Mesendoderm (in vitro differentiated cells): ENCODE measurements at regions not wholly inside any gene's neighbourhood (a gene's known extent, or its start where the extent isn't known, plus 50 kb on each side); places are given as distances from the start of the nearest gene placed in this dataset.

ENCODE experiments used
- DNase-seq: peaks from one replicate; pipeline ENCODE4 v3.0.0; 2013
- H2AK5ac ChIP-seq: 2 replicates; pipeline ENCODE4 v1.6.1; 2013; ENCODE audit warnings: low read length, inconsistent platforms
- H2BK120ac ChIP-seq: 2 replicates; pipeline ENCODE4 v1.6.1; 2013; ENCODE audit warnings: low read depth, mild to moderate bottlenecking, low read length, moderate library complexity, mixed read lengths
- H2BK15ac ChIP-seq: replicated peaks from 2 replicates; pipeline ENCODE4 v1.6.1; 2013; ENCODE audit warnings: low read depth, mild to moderate bottlenecking, moderate library complexity
- H2BK5ac ChIP-seq: 2 replicates; pipeline ENCODE4 v1.6.1; 2013; ENCODE audit warnings: low read length, inconsistent platforms
- H3K18ac ChIP-seq: 2 replicates; pipeline ENCODE4 v1.6.1; 2013; ENCODE audit warnings: mild to moderate bottlenecking, low read length, mixed read lengths
- H3K23ac ChIP-seq: one replicate; pipeline ENCODE4 v1.6.1; 2013; ENCODE audit warnings: low read length
- H3K27ac ChIP-seq: 2 replicates; pipeline ENCODE4 v1.5.1; 2013; ENCODE audit warnings: low read depth, mild to moderate bottlenecking, inconsistent platforms, low read length, moderate library complexity
- H3K27me3 ChIP-seq: 2 replicates; pipeline ENCODE4 v1.6.1; 2013; ENCODE audit warnings: low read length, control low read depth, mild to moderate bottlenecking, inconsistent platforms; ENCODE audit not compliant: insufficient read depth, poor library complexity
- H3K36me3 ChIP-seq: 2 replicates; pipeline ENCODE4 v1.6.1; 2013; ENCODE audit warnings: low read length, inconsistent platforms; ENCODE audit not compliant: control insufficient read depth, insufficient read depth
- H3K4ac ChIP-seq: one replicate; pipeline ENCODE4 v1.6.1; 2013; ENCODE audit warnings: low read depth, mild to moderate bottlenecking, low read length, moderate library complexity
- H3K4me1 ChIP-seq: 2 replicates; pipeline ENCODE4 v1.6.1; 2013; ENCODE audit warnings: low read depth, low read length, inconsistent platforms; ENCODE audit not compliant: control insufficient read depth
- H3K4me2 ChIP-seq: 2 replicates; pipeline ENCODE4 v1.6.1; 2013; ENCODE audit warnings: low read length
- H3K4me3 ChIP-seq: 2 replicates; pipeline ENCODE4 v1.5.1; 2013; ENCODE audit warnings: mild to moderate bottlenecking, low read length
- H3K56ac ChIP-seq: one replicate; pipeline ENCODE4 v1.6.1; 2013; ENCODE audit warnings: low read length
- H3K79me1 ChIP-seq: 2 replicates; pipeline ENCODE4 v1.6.1; 2013; ENCODE audit warnings: low read length, inconsistent platforms
- H3K79me2 ChIP-seq: 2 replicates; pipeline ENCODE4 v1.6.1; 2013; ENCODE audit warnings: mild to moderate bottlenecking, low read length; ENCODE audit not compliant: control insufficient read depth, insufficient read depth
- H3K9ac ChIP-seq: 2 replicates; pipeline ENCODE4 v1.6.1; 2013; ENCODE audit warnings: low read length, inconsistent platforms
- H4K5ac ChIP-seq: one replicate; pipeline ENCODE4 v1.6.1; 2013; ENCODE audit warnings: low read length
- H4K8ac ChIP-seq: one replicate; pipeline ENCODE4 v1.6.1; 2013; ENCODE audit warnings: low read depth, mild to moderate bottlenecking, control low read depth, low read length, moderate library complexity
- WGBS: extraction: QIAGEN DNeasy Blood & Tissue Kit; methylation state at CpG from one replicate; pipeline ENCODE4 v1.1.7; 2013; ENCODE audit warnings: low lambda C conversion rate, missing lambda C conversion rate; ENCODE audit not compliant: insufficient coverage; ENCODE audit errors: extremely low coverage; 5-methylcytosine and 5-hydroxymethylcytosine counted together

- no peaks in the 10 kb centered on the region for H3K79me2 ChIP-seq
- no peak for DNase-seq
- no peak overlapping the region for H3K18ac ChIP-seq
- H3K9ac ChIP-seq = no peak overlapping the region
- H3K23ac ChIP-seq = no peak overlapping the region
- H3K27ac ChIP-seq = no peak overlapping the region
- H4K5ac ChIP-seq = no peak overlapping the region
- H3K4me2 ChIP-seq = no peak overlapping the region
- no peaks in the 10 kb centered on the region for H3K36me3 ChIP-seq
- no peak overlapping the region for H2AK5ac ChIP-seq
- H2BK120ac ChIP-seq = no peak overlapping the region
- no peaks in the 10 kb centered on the region for H3K27me3 ChIP-seq
- no peak overlapping the region for H3K4me3 ChIP-seq
- no peaks in the 10 kb centered on the region for H3K79me1 ChIP-seq
- no peak overlapping the region for H3K56ac ChIP-seq
- H2BK5ac ChIP-seq = no peak overlapping the region
- no peak overlapping the region for H4K8ac ChIP-seq
- H3K4me1 ChIP-seq = no peaks in the 10 kb centered on the region
- H2BK15ac ChIP-seq = no peak overlapping the region
- no peak overlapping the region for H3K4ac ChIP-seq
Measured at GRCh38 chr7:18330548-18330947, 165.0 kb upstream of the HDAC9 start.

GRCh38 chr7:18336626-18337025, 158.9 kb upstream of the HDAC9 start:
- Histone ChIP-seq H3K23ac (no peak overlapping the region), H4K8ac (no peak overlapping the region), H3K4me2 (no peak overlapping the region), H4K5ac (no peak overlapping the region), H3K56ac (no peak overlapping the region), H3K27ac (no peak overlapping the region), H3K4me1 (no peaks in the 10 kb centered on the region), H2BK120ac (no peak overlapping the region), H3K18ac (no peak overlapping the region), H3K27me3 (no peaks in the 10 kb centered on the region), H3K4ac (no peak overlapping the region), H2AK5ac (no peak overlapping the region), H3K79me2 (no peaks in the 10 kb centered on the region), H3K4me3 (no peak overlapping the region), H3K36me3 (no peaks in the 10 kb centered on the region), H2BK5ac (no peak overlapping the region), H3K9ac (no peak overlapping the region), H3K79me1 (no peaks in the 10 kb centered on the region), H2BK15ac (no peak overlapping the region)
- no peak for DNase-seq
- WGBS = no CpG with 5 or more reads among the region's 2 CpGs

GRCh38 chr7:18337048-18337809, 158.3 kb upstream of the HDAC9 start:
- Histone ChIP-seq H3K4ac (no peak overlapping the region), H3K18ac (no peak overlapping the region), H3K79me1 (no peaks in the 10 kb centered on the region), H3K79me2 (no peaks in the 10 kb centered on the region), H4K5ac (no peak overlapping the region), H3K27ac (no peak overlapping the region), H3K4me1 (no peaks in the 10 kb centered on the region), H2AK5ac (no peak overlapping the region), H3K36me3 (no peaks in the 10 kb centered on the region), H2BK15ac (no peak overlapping the region), H3K4me2 (no peak overlapping the region), H2BK120ac (no peak overlapping the region), H3K9ac (no peak overlapping the region), H3K4me3 (no peak overlapping the region), H3K23ac (no peak overlapping the region), H4K8ac (no peak overlapping the region), H3K27me3 (no peaks in the 10 kb centered on the region), H3K56ac (no peak overlapping the region), H2BK5ac (no peak overlapping the region)
- no CpG with 5 or more reads among the region's 5 CpGs for WGBS
- no peak for DNase-seq

- Histone ChIP-seq H3K23ac (no peak overlapping the region), H4K8ac (no peak overlapping the region), H3K9ac (no peak overlapping the region), H3K79me2 (no peaks in the 10 kb centered on the region), H2BK120ac (no peak overlapping the region), H3K79me1 (no peaks in the 10 kb centered on the region), H3K27ac (no peak overlapping the region), H3K56ac (no peak overlapping the region), H3K4ac (no peak overlapping the region), H4K5ac (no peak overlapping the region), H3K27me3 (no peaks in the 10 kb centered on the region), H3K4me1 (no peaks in the 10 kb centered on the region), H2BK15ac (no peak overlapping the region), H3K36me3 (no peaks in the 10 kb centered on the region), H3K4me3 (no peak overlapping the region), H2AK5ac (no peak overlapping the region), H3K18ac (no peak overlapping the region), H2BK5ac (no peak overlapping the region), H3K4me2 (no peak overlapping the region)
- no CpG with 5 or more reads among the region's 3 CpGs for WGBS
- DNase-seq = no peak
Measured at GRCh38 chr7:18338910-18339523, 156.5 kb upstream of the HDAC9 start.

GRCh38 chr7:18341756-18342155, 153.8 kb upstream of the HDAC9 start:
- Histone ChIP-seq H3K4me1 (no peaks in the 10 kb centered on the region), H3K23ac (no peak overlapping the region), H4K5ac (no peak overlapping the region), H2BK15ac (no peak overlapping the region), H2AK5ac (no peak overlapping the region), H3K18ac (no peak overlapping the region), H3K27ac (no peak overlapping the region), H2BK120ac (no peak overlapping the region), H3K27me3 (no peaks in the 10 kb centered on the region), H3K79me2 (no peaks in the 10 kb centered on the region), H3K4ac (no peak overlapping the region), H2BK5ac (no peak overlapping the region), H4K8ac (no peak overlapping the region), H3K9ac (no peak overlapping the region), H3K4me2 (no peak overlapping the region), H3K56ac (no peak overlapping the region), H3K4me3 (no peak overlapping the region), H3K36me3 (no peaks in the 10 kb centered on the region), H3K79me1 (no peaks in the 10 kb centered on the region)
- WGBS = no CpG with 5 or more reads among the region's 2 CpGs
- DNase-seq = no peak

GRCh38 chr7:18343047-18343446, 152.5 kb upstream of the HDAC9 start:
- Histone ChIP-seq H2AK5ac (no peak overlapping the region), H3K36me3 (no peaks in the 10 kb centered on the region), H4K8ac (no peak overlapping the region), H3K23ac (no peak overlapping the region), H2BK5ac (no peak overlapping the region), H3K4me3 (no peak overlapping the region), H2BK120ac (no peak overlapping the region), H3K56ac (no peak overlapping the region), H4K5ac (no peak overlapping the region), H3K4me2 (no peak overlapping the region), H3K79me2 (no peaks in the 10 kb centered on the region), H3K27ac (no peak overlapping the region), H3K79me1 (no peaks in the 10 kb centered on the region), H3K9ac (no peak overlapping the region), H3K18ac (no peak overlapping the region), H3K4ac (no peak overlapping the region), H3K27me3 (no peaks in the 10 kb centered on the region), H3K4me1 (no peaks in the 10 kb centered on the region), H2BK15ac (no peak overlapping the region)
- DNase-seq = no peak
- WGBS = no CpG with 5 or more reads among the region's 2 CpGs
